ENCODE measurements at regions not wholly inside any gene's neighbourhood (a gene's known extent, or its start where the extent isn't known, plus 50 kb on each side); places are given as distances from the start of the nearest gene placed in this dataset.

DNA sequence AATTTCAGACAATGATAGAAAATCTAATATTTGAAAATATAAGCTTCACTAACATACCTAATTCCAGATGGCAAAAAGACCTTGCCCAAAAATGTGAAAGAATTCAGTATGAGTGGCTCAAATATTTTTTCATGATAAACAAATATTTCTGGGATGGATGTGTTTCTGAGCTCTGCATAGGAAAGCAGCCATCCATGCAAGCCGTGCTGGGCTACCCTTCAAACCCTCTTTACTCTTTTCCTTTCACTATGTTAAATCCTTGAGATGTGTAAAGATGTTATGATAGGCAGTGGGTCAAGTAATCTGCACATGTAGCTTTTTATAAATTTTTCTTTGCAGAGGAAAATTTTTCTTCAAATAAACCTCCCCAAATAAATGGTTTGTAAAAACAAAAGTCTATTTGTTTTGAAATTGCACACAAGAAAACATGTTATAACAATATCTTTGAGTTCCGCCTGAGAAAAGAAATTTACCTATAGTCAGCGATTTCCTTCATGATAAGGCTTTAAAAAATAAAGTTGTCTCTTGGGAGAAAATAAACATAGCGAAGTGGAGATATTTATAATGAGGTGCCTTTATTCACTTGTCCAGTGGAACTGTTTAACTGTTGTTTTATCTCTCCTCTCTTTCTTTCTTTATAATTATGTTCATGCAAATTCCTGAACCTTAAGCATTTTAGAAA is 154.3 kb upstream of the PITX1 start:
- H3K9me3 ChIP-seq (ENCODE audit: low read length), result no peaks in the 10 kb centered on the region
- BruUV-seq (replicated peaks), result no TSS peak
- peaks cover 15% of the 10 kb centered on the region for H3K4me1 ChIP-seq (ENCODE audit: insufficient read depth, low read length)
- no peaks in the 10 kb centered on the region for H3K36me3 ChIP-seq (replicated peaks in 1 of 2; ENCODE audit: control insufficient read depth in 1 of 2, insufficient read depth in 2 of 2, low read length in 2 of 2)
- DNase-seq (ENCODE audit: low spot score) (no peak), FAIRE-seq (no peak), ATAC-seq (no peak)
- in situ Hi-C loops (cut with HindIII; ENCODE audit: extremely low pct_ligation_motif_present, low pct_unique_long_range_greater_than_20kb), result loop anchor here (10.0 kb wide), 1 partner anchor 154 kb away; the partner anchor contains the start of gene PITX1
- H3K9ac ChIP-seq (ENCODE audit: insufficient read depth, low read depth, low read length), result no peak overlapping the region
- no peak overlapping the region for H2AFZ ChIP-seq (ENCODE audit: low read length)
- no peak overlapping the region for H3K4me3 ChIP-seq (replicated peaks in 1 of 3; ENCODE audit: insufficient read depth in 1 of 3, low read depth in 2 of 3, low read length in 3 of 3)
- H3K27ac ChIP-seq (ENCODE audit: extremely low read length, insufficient read depth, low read length), result no peak overlapping the region
- TF ChIP-seq MAFK (conservative IDR thresholded peaks at IDR 0.05 in 1 of 2, IDR thresholded peaks at IDR 0.05 in 1 of 2; ENCODE audit: low read length in 2 of 2) (peak; percentile 89 to 95), ZBTB7B (CRISPR knock-in tag; IDR thresholded peaks at IDR 0.05) (no peak), NPAS2 (CRISPR knock-in tag; IDR thresholded peaks at IDR 0.05; ENCODE audit: borderline replicate concordance) (no peak), ERF (CRISPR knock-in tag; IDR thresholded peaks at IDR 0.05) (no peak), SAFB2 (CRISPR knock-in tag; IDR thresholded peaks at IDR 0.05; ENCODE audit: borderline replicate concordance, low read depth) (no peak), PAF1 (CRISPR knock-in tag; IDR thresholded peaks at IDR 0.05) (no peak), SMAD1 (CRISPR knock-in tag; IDR thresholded peaks at IDR 0.05; ENCODE audit: borderline replicate concordance, low read depth) (no peak), MAFF (IDR thresholded peaks at IDR 0.05; ENCODE audit: low read depth, low read length) (peak; percentile 92), THAP9 (CRISPR knock-in tag; IDR thresholded peaks at IDR 0.05; ENCODE audit: borderline replicate concordance) (no peak), RBFOX2 (IDR thresholded peaks at IDR 0.05; ENCODE audit: low read depth, low read length) (no peak)
- TF ChIP-seq, protein P1, sequence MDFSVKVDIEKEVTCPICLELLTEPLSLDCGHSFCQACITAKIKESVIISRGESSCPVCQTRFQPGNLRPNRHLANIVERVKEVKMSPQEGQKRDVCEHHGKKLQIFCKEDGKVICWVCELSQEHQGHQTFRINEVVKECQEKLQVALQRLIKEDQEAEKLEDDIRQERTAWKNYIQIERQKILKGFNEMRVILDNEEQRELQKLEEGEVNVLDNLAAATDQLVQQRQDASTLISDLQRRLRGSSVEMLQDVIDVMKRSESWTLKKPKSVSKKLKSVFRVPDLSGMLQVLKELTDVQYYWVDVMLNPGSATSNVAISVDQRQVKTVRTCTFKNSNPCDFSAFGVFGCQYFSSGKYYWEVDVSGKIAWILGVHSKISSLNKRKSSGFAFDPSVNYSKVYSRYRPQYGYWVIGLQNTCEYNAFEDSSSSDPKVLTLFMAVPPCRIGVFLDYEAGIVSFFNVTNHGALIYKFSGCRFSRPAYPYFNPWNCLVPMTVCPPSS (IDR thresholded peaks at IDR 0.05), result no peak
- no peaks in the 10 kb centered on the region for H4K20me1 ChIP-seq (ENCODE audit: insufficient read depth, low read length)
- H3K27me3 ChIP-seq (ENCODE audit: control insufficient read depth in 1 of 2, insufficient read depth in 2 of 2, low read length in 2 of 2), result no peaks in the 10 kb centered on the region; a peak in 1 of 5 replicates
- no peaks in the 10 kb centered on the region for H3K79me2 ChIP-seq (ENCODE audit: insufficient read depth, low read length)
- intact Hi-C loops (cut with micrococcal nuclease; ENCODE audit: unreplicated experiment), result no loop called here
- ChIA-PET CTCF (ENCODE audit: low intra/inter-chr PET ratio, low total read pairs) (no interaction called here), POLR2A (no interaction called here)
- WGBS (ENCODE audit: low lambda C conversion rate), result 93% methylated on average over 4 of the region's 4 CpGs
- H3K4me2 ChIP-seq (ENCODE audit: low read depth, low read length), result no peak overlapping the region

Measured in HepG2 (cell line).